ENCODE measurements at regions not wholly inside any gene's neighbourhood (a gene's known extent, or its start where the extent isn't known, plus 50 kb on each side); places are given as distances from the start of the nearest gene placed in this dataset.

DNA sequence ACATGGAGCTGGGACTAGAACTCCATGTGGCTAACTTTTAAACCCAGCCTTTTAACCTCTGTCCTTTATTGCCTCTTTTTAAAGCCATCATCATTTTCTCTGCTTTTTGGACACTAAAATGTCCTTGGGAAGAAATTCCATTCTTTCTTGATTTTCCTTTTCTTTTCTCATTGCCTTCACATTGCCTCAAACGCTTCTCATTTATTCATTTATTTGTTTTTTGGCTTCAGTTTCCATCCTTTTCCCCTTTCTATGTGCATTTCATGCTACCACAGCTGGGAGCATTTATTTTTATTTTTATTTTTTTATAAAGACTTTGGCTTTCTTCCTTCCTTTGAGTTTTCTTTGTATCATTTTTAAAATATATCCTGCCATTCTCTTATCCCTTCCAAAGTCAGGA lies 212.2 kb downstream of the DACT1 start:
- no peak for DNase-seq

DNA sequence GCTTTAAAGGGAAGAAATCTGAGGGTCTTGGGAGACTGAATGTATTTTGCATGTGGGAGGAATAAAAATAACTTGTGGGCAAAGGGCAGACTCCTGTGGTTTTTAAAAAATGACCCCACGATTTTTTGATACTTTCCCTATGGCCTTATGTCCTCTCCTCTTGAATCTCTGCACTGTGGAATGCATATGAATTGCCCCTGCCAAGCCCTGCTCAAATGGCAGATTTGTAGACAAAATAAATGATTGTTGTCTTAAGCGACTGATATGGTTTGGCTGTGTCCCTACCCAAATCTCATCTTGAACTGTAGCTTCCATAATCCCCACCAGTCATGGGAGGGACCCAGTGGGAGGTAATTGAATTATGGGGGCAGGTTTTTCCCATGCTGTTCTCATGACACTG lies 223.8 kb downstream of the DACT1 start:
- no peak for DNase-seq

- no peak for DNase-seq
Measured at GRCh38 chr14:58862416-58863160, 224.8 kb downstream of the DACT1 start.

GRCh38 chr14:58863661-58864345 lies 226.0 kb downstream of the DACT1 start:
- DNase-seq: no peak

DNA sequence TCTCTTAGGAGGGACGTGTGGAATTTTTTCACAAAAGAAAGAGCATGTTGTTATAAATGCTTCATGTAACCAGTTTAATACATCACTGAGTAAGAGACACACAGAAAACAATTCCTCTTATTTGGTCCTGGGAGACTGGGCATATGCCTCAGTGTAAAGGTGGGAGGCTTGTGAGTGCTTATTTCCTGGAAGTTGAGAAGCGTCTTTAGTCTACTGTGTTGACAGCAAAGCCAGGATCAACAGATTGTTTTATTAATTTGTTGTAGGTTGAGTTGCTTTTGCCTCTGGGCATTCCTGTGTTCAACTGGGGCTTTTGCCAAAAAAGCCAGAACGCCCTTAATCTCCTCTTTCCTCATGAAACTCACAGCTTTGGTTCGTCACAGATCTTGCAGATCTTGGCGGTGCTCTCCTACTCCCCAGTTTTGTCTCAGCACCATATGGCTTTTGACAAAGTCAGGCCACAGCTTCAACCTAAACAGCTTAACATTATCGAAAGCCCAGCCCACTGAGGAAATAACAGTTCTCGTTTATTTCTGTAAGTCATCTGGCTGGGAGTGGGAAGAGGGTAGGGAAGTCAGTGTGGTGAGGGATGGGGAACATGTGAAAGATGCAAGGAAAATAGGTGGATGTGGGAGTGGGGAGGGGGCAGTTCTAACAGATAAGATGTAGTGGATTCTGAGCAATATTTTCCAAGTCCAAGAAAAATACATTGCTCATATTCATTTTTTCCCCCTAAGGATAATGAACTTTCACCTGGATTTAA lies 227.2 kb downstream of the DACT1 start:
- no peak for DNase-seq

DNA sequence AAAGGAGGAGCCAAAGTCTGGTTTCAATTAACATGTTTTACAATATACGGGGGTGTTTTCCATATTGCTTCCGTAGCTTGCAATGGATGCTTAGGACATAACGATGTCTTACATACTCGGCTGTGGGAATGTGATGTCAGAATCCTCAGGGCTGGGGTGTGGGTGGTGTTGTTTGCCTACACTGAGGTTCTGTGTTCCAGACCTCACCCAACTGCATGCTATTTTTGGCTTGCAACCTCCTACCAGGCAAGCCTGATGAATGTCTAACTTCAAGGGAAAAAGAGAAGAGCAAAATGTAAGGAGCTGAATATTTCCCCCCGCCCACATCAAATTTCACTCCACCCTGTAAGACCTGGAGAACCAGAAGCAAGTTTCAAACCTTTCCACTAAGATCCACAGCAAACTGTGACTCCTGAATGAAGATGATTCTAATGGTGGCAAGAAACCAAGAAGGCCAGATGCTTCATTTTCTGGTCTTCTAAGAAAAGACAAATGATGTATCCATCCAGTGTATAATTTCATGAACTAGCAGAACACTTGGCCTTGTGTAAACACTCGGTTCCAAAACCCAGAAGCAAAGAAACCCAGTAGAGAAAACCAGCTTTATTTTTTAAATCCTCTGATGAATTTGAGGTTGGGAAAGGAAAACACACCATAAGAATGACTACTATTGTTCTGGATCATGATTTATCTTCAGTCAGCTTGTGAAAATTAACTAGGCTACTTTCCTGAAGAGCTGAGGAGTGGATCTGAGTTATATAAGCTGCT lies 227.9 kb downstream of the DACT1 start:
- DNase-seq: no peak

GRCh38 chr14:58866391-58866790 lies 228.6 kb downstream of the DACT1 start:
- no peak for DNase-seq

GRCh38 chr14:58870961-58871360 lies 233.2 kb downstream of the DACT1 start:
- DNase-seq: no peak

- no peak for DNase-seq
Measured at GRCh38 chr14:58871573-58871972, 233.8 kb downstream of the DACT1 start.

- DNase-seq: no peak
Measured at GRCh38 chr14:58872061-58872460, 234.3 kb downstream of the DACT1 start.

- DNase-seq: no peak
Measured at GRCh38 chr14:58873228-58873953, 235.6 kb downstream of the DACT1 start.

- DNase-seq: no peak
Measured at GRCh38 chr14:58875613-58876012, 237.9 kb downstream of the DACT1 start.

DNA sequence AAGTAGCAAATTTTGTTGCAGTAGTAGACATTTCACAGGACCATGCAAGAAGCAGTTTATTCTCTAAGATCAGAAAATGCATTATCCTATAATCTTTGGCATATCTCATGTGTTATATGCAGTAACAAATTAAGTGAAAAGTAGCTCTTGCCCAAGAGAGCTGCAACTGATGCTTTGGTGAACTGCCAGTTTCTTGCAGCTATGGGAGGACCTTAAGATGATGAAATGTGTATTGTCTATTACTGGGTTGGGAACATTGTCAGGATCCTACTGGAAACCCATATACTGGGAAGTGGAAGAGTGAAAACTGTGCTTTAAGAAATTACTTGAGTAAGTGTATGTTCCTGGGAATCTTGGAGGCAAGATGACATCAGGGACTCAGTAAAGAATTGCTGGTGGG lies 238.8 kb downstream of the DACT1 start:
- DNase-seq: no peak

DNA sequence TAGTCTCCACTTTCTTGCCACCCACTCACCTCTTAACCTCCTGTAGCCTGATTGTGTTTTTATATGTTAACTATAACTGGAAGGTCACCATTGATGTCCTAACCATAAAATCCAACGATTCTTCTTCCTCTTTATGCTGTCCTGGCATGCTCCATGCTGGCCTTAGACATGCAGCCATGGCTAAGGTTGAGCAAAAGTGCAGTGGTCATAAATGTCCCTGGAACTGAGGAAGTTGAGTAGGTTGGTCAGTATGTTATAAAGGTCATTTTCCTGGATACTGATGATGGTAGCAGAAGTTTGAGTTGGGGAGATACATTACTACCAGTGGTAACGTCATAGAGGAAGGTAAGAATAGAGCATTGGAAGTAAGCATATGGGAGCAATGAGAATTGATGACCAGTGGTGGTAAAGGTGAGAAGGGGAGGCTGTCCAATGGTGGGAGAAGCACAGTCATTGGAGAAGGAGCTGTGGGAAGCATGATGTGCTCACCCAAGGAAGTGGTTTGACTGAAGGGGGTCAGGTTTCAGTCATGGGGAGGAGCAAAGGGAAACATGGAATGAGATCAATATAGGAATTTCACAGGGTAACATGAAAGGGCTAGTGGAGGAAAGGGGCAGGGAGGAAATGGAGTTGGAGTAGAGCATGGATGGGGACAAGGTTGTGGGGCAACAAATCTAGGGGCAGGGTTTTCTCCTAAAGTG lies 240.8 kb downstream of the DACT1 start:
- no peak for DNase-seq

DNA sequence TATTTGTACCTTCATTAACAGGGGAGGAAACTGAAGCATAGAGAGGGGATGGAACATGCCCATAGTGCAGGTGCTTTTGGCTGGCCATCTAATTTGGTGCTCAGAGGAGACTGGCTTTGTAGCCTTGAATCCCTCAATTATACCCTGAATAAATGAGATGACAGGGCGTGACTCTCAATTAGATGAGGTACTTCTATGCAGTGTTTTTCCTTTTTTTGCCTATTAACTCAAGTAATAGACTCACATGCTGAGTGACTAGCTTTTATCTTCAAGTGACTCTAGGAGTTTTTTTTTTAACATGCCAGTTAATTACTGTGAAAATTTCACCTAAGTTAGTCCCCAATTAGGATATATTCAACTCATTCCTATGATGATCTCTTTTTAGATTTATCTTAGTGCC lies 243.7 kb downstream of the DACT1 start:
- no peak for DNase-seq

DNA sequence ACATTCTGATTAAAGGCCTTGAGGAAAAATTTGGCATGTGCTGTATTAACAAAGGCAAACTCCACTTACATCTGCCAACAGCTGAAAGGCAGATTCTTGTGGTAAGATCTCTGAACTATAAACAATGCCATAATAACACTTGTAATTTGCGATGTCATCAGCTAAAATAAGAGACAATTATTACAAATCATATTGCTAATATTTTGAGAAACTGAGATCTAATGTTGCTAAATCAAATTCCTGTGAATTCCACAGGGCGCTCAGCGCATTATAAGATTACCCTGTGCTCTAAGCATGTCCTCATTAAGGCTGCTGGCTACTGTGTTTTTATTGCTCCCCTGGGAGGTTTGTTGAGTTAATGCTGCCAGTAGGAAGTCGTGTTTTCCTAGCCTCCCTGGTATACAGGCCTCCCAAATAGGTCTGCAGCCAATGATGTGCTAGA lies 244.8 kb downstream of the DACT1 start:
- DNase-seq: no peak

DNA sequence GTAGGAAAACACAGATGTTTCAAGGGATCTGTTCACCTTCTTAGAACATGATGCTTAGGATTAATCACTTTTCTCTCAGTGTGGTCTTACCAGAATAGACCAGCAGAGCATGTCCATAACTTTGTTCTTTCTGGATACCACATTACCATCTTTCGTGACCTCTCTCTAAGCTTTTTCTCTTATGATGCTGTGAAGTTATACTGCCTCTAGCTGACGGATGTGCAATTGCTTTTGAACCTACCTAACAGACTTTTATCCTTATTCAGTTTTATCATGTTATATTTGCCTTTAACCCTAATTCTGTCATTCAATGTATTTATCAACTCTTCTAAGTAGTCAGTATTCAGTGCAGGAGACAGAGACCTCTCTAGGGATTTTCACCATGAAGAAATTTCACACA lies 246.7 kb downstream of the DACT1 start:
- no peak for DNase-seq

- no peak for DNase-seq
Measured at GRCh38 chr14:58887931-58888330, 250.2 kb downstream of the DACT1 start.

- DNase-seq: no peak
Measured at GRCh38 chr14:58898655-58899316, 261.0 kb downstream of the DACT1 start.

DNA sequence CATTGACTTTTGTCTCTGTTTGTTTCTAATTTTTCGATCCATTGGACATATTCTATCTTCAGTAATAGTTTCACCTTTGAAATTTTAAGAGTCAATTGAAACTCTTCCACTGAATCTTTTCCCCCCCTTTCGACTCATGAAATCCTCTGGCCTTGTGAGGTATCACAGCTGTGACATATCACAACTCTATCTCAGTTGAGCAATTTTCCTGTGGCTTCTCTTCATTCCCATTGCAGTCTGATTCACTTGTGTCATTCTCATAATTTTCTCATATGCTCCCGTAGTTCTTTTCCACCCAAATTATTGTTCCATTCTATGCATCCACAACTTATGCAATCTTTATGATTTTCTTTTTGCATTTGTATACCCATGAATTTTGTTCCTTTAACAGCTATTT lies 261.6 kb downstream of the DACT1 start:
- DNase-seq: no peak

DNA sequence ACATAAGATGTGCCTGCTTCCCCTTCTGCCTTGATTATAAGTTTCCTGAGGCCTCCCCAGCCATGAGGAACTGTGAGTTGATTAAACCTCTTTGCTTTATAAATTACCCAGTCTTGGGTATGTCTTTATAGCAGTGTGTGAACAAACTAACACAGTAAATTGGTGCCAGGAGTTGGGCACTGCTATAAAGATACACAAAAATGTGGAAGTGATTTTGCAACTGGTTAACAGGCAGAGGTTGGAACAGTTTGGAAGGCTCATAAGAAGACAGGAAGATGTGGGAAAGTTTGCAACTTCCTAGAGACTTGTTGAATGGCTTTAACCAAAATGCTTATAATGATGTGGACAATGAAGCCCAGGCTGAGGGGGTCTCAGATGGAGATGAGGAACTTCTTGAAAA lies 264.1 kb downstream of the DACT1 start:
- DNase-seq: no peak
